HUES6 (cell line): ENCODE measurements at regions not wholly inside any gene's neighbourhood (a gene's known extent, or its start where the extent isn't known, plus 50 kb on each side); places are given as distances from the start of the nearest gene placed in this dataset.
"Not testable (repeated sequence)": the region's sequence is repeated elsewhere in the genome, so short reads cannot be mapped to it uniquely, and the experiment has no call there.

Experiments
- H3K27ac ChIP-seq: 2 replicates; pipeline ENCODE4 v1.7.0; 2013; ENCODE audit warnings: low read depth, mild to moderate bottlenecking, low read length, inconsistent platforms
- H3K27me3 ChIP-seq: 2 replicates; pipeline ENCODE4 v1.6.1; 2013; ENCODE audit warnings: low read length; ENCODE audit not compliant: control insufficient read depth, insufficient read depth
- H3K36me3 ChIP-seq: 2 replicates; pipeline ENCODE4 v1.6.1; 2013; ENCODE audit warnings: low read length; ENCODE audit not compliant: control insufficient read depth, insufficient read depth
- H3K4me1 ChIP-seq: 2 replicates; pipeline ENCODE4 v1.6.1; 2013; ENCODE audit warnings: low read length; ENCODE audit not compliant: control insufficient read depth, insufficient read depth
- H3K4me3 ChIP-seq: 2 replicates; pipeline ENCODE4 v1.5.1; 2013; ENCODE audit warnings: low read depth, low read length
- H3K9ac ChIP-seq: one replicate; pipeline ENCODE4 v1.6.1; 2013; ENCODE audit warnings: mild to moderate bottlenecking, low read length
- H3K9me3 ChIP-seq: 2 replicates; pipeline ENCODE4 v1.6.1; 2013; ENCODE audit warnings: low read depth, low read length; ENCODE audit not compliant: control insufficient read depth, insufficient read depth

GRCh38 chr2:51781691-51782090 lies 749.8 kb upstream of the NRXN1 start:
- Histone ChIP-seq H3K9me3 (0 out of 2 replicates have a peak, but pooled peaks cover 2% of the 10 kb centered on the region), H3K27me3 (no peaks in the 10 kb centered on the region), H3K27ac (no peak overlapping the region), H3K4me1 (no peaks in the 10 kb centered on the region), H3K4me3 (no peak overlapping the region), H3K9ac (no peak overlapping the region), H3K36me3 (no peaks in the 10 kb centered on the region)

DNA sequence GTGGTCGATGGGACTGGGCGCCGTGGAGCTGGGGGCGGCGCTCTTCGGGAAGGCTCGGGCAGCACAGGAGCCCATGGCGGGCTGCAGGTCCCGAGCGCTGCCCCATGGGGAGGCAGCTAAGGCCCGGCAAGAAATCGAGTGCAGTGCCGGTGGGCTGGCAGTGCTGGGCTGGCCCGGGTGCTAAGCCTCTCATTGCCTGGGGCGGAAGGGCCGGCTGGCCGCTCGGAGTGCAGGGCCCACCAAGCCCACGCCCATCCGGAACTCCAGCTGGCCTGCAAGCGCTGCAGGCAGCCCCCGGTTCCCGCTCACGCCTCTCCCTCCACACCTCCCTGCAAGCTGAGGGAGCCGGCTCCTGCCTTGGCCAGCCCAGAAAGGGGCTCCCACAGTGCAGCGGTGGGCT lies 748.4 kb upstream of the NRXN1 start:
- no peak overlapping the region for H3K9ac ChIP-seq
- H3K4me3 ChIP-seq = no peak overlapping the region
- 0 out of 2 replicates have a peak, but pooled peaks cover 2% of the 10 kb centered on the region for H3K9me3 ChIP-seq
- no peaks in the 10 kb centered on the region for H3K27me3 ChIP-seq
- H3K4me1 ChIP-seq = no peaks in the 10 kb centered on the region
- H3K27ac ChIP-seq = no peak overlapping the region
- H3K36me3 ChIP-seq = no peaks in the 10 kb centered on the region

GRCh38 chr2:51779723-51780122 lies 747.8 kb upstream of the NRXN1 start:
- not testable (repeated sequence) for H3K36me3 ChIP-seq, H3K4me1 ChIP-seq, H3K4me3 ChIP-seq, H3K9me3 ChIP-seq, H3K27ac ChIP-seq, H3K27me3 ChIP-seq, H3K9ac ChIP-seq

DNA sequence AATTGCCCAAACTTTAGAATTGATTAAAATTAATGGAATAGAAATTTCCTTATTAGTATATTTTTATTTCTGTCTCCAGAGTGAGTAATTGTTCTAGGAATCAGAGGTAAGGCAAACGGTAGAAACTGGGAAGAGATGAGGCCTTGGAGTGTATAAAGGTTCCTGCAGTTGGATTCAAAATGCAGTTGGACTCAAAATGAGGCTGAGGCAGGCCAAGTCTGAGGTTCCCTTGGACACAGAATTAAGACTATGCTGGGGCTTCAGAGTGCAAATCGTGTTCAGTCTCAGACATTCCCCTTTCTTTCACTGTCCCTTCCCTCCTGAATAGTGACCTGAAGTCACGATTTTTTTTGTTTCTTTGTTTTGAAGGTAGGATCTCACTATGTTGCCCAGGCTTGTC lies 746.9 kb upstream of the NRXN1 start:
- Histone ChIP-seq H3K27ac (no peak overlapping the region), H3K9ac (no peak overlapping the region), H3K9me3 (peaks cover 12% of the 10 kb centered on the region), H3K27me3 (no peaks in the 10 kb centered on the region), H3K36me3 (no peaks in the 10 kb centered on the region), H3K4me3 (no peak overlapping the region), H3K4me1 (no peaks in the 10 kb centered on the region)

DNA sequence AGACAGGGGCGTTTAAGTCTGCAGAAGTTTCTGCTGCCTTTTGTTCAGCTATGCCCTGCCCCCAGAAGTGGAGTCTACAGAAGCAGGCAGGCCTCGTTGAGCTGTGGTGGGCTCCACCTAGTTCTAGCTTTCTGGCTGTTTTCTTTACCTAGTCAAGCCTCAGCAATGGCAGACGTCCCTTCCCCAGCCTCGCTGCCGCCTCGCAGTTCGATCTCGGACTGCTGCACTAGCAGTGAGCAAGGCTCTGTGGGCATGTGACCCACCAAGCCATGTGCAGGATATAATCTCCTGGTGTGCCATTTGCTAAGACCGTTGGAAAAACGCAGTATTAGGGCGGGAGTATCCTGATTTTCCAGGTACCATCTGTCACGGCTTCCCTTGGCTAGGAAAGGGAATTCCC lies 742.7 kb upstream of the NRXN1 start:
- H3K27me3 ChIP-seq, H3K4me1 ChIP-seq, H3K36me3 ChIP-seq, H3K4me3 ChIP-seq, H3K9ac ChIP-seq, H3K27ac ChIP-seq: not testable (repeated sequence)
- peaks cover 12% of the 10 kb centered on the region for H3K9me3 ChIP-seq

- Histone ChIP-seq H3K4me3 (no peak overlapping the region), H3K9ac (no peak overlapping the region), H3K9me3 (no peaks in the 10 kb centered on the region), H3K27ac (no peak overlapping the region), H3K4me1 (no peaks in the 10 kb centered on the region), H3K36me3 (no peaks in the 10 kb centered on the region), H3K27me3 (no peaks in the 10 kb centered on the region)
These were observed 728.5 kb upstream of the NRXN1 start for GRCh38 chr2:51760441-51760840.

DNA sequence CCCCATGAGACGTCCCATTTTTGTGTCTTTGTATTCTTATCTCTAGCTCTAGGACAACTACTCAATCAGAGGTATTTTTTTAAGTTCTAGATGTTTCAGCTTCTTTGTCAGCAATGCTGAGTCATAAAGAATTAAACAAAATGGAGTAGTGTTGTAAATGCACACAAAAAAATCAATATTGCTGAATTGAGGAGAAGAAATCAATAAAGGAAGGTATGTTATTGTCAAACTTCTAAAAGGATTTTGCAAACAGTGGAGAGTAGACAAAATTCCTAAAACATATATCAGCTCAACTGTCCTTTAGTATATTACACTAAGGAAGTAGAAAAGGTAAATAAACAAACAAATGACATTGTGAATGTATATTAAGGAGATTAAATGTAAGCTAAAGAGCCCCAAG lies 726.1 kb upstream of the NRXN1 start:
- no peak overlapping the region for H3K9ac ChIP-seq
- H3K4me3 ChIP-seq = no peak overlapping the region
- H3K36me3 ChIP-seq = no peaks in the 10 kb centered on the region
- H3K27me3 ChIP-seq = no peaks in the 10 kb centered on the region
- no peaks in the 10 kb centered on the region for H3K9me3 ChIP-seq
- H3K4me1 ChIP-seq = no peaks in the 10 kb centered on the region
- H3K27ac ChIP-seq = no peak overlapping the region

DNA sequence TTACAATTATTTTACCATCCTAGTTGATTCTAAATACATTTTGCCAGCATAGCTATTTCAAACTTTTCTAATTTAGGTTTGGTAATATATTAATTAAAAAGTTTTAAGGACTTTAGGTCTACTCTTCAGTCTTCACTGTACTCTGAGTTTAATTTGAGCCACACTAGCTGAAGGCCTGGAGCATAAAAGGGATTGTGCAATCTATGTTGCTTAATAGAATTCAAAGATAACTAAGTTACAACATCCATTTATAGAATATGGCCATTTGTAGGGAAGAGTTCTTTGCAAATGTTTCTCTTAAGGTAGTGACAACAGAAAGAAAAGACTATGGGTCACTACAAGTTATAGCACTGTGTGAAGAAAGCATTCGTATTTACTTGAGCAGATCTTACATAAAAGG lies 702.2 kb upstream of the NRXN1 start:
- Histone ChIP-seq H3K9me3 (no peaks in the 10 kb centered on the region), H3K27me3 (no peaks in the 10 kb centered on the region), H3K4me3 (no peak overlapping the region), H3K9ac (no peak overlapping the region), H3K4me1 (no peaks in the 10 kb centered on the region), H3K27ac (no peak overlapping the region), H3K36me3 (no peaks in the 10 kb centered on the region)

DNA sequence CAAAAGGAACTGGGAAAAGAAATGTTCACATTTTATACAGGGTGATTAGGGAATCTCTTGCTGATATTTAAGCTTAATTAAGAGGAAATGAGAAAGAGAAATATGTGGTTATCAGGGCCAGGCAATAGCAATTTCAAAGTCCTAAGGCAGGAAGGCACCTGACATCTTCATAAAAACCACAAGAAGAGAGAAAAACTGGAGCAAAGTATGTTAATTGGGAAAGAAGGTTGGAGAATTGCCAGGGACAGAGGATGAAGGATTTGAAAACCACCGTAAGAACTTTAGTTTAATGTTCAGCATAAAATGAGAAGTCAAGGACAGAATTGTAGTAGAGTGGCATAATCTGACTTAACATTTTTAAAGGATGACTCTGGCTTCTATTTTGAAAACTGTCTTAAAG lies 691.8 kb upstream of the NRXN1 start:
- no peak overlapping the region for H3K4me3 ChIP-seq
- H3K36me3 ChIP-seq = no peaks in the 10 kb centered on the region
- no peaks in the 10 kb centered on the region for H3K4me1 ChIP-seq
- H3K9ac ChIP-seq = no peak overlapping the region
- H3K27me3 ChIP-seq = no peaks in the 10 kb centered on the region
- H3K9me3 ChIP-seq = no peaks in the 10 kb centered on the region
- no peak overlapping the region for H3K27ac ChIP-seq

DNA sequence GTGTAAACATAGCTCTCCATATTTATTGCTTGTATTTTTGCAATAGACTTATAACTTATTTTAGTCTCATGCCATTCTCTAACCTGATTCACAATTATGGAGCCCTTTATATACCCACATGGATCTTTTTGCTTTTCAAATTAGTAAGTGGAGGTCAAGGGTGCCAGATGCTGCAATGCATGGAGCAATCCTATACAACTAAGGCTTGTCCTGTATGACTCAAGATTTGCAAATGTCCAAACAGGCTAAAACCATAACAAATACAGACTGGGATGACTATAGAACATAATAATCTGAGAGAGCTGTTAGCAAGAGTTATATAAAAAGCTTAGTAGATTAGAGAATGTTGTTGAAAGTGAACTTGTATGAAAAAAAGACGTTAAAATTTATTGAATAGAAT lies 690.4 kb upstream of the NRXN1 start:
- Histone ChIP-seq H3K4me1 (no peaks in the 10 kb centered on the region), H3K36me3 (no peaks in the 10 kb centered on the region), H3K9ac (no peak overlapping the region), H3K9me3 (no peaks in the 10 kb centered on the region), H3K27ac (no peak overlapping the region), H3K4me3 (no peak overlapping the region), H3K27me3 (no peaks in the 10 kb centered on the region)

DNA sequence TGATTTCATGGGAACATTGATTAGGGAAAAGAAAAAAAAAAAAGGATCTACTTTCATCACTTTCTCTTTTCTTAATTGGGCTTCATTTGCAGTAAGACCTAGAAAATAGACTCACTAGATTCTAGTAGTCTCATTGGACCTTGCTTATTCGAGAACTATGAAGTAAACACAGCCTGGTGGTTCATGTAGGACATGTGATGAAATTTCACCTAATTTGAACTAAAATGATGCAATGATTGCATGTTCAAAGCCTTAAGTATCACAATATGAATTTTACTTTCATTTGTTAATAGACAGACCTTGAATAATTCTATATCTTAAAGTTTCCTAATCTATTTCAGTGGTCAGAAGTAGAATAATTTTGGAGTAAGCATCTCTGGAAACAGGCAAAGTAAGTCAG lies 688.9 kb upstream of the NRXN1 start:
- no peak overlapping the region for H3K27ac ChIP-seq
- no peaks in the 10 kb centered on the region for H3K36me3 ChIP-seq
- H3K9ac ChIP-seq = no peak overlapping the region
- H3K4me1 ChIP-seq = no peaks in the 10 kb centered on the region
- H3K4me3 ChIP-seq = no peak overlapping the region
- H3K27me3 ChIP-seq = no peaks in the 10 kb centered on the region
- H3K9me3 ChIP-seq = no peaks in the 10 kb centered on the region

- Histone ChIP-seq H3K36me3 (no peaks in the 10 kb centered on the region), H3K4me3 (no peak overlapping the region), H3K27me3 (no peaks in the 10 kb centered on the region), H3K9me3 (0 out of 2 replicates have a peak, but pooled peaks cover 3% of the 10 kb centered on the region), H3K9ac (no peak overlapping the region), H3K27ac (no peak overlapping the region), H3K4me1 (no peaks in the 10 kb centered on the region)
These were observed 686.9 kb upstream of the NRXN1 start for GRCh38 chr2:51718881-51719280.
